CD4-positive, alpha-beta T cell treated with Interleukin-4 for 4 hours (primary cell): ENCODE measurements at regions not wholly inside any gene's neighbourhood (a gene's known extent, or its start where the extent isn't known, plus 50 kb on each side); places are given as distances from the start of the nearest gene placed in this dataset.

ENCODE experiments used
- DNase-seq: peaks from one replicate; pipeline ENCODE4 v3.0.0-alpha.2; 2020

GRCh38 chr2:16180631-16181030 lies 240.3 kb downstream of the MYCN start:
- no peak for DNase-seq

GRCh38 chr2:16179701-16180416 lies 239.5 kb downstream of the MYCN start:
- no peak for DNase-seq

GRCh38 chr2:16178551-16179130 lies 238.3 kb downstream of the MYCN start:
- DNase-seq, result no peak

GRCh38 chr2:16177671-16178180 lies 237.4 kb downstream of the MYCN start:
- DNase-seq, result no peak

- no peak for DNase-seq
Observed at GRCh38 chr2:16176971-16177480, 236.7 kb downstream of the MYCN start.

GRCh38 chr2:16175247-16175825 lies 235.0 kb downstream of the MYCN start:
- DNase-seq, result no peak

- no peak for DNase-seq
Observed at GRCh38 chr2:16174693-16175045, 234.3 kb downstream of the MYCN start.

- DNase-seq, result no peak
Observed at GRCh38 chr2:16173893-16174692, 233.7 kb downstream of the MYCN start.

GRCh38 chr2:16172324-16173175 lies 232.2 kb downstream of the MYCN start:
- DNase-seq, result no peak

GRCh38 chr2:16171425-16171920 lies 231.1 kb downstream of the MYCN start:
- no peak for DNase-seq

- no peak for DNase-seq
Observed at GRCh38 chr2:16170675-16171424, 230.5 kb downstream of the MYCN start.

- no peak for DNase-seq
Observed at GRCh38 chr2:16169381-16169960, 229.1 kb downstream of the MYCN start.

- DNase-seq, result no peak
Observed at GRCh38 chr2:16168506-16169264, 228.3 kb downstream of the MYCN start.

- DNase-seq, result no peak
Observed at GRCh38 chr2:16167870-16168426, 227.6 kb downstream of the MYCN start.

- no peak for DNase-seq
Observed at GRCh38 chr2:16167451-16167861, 227.1 kb downstream of the MYCN start.

GRCh38 chr2:16166327-16166981 lies 226.1 kb downstream of the MYCN start:
- no peak for DNase-seq

GRCh38 chr2:16165518-16166326 lies 225.4 kb downstream of the MYCN start:
- DNase-seq, result no peak

- DNase-seq, result no peak
Observed at GRCh38 chr2:16162491-16163040, 222.2 kb downstream of the MYCN start.
